Cardiac septum (tissue), 1 donor: ENCODE measurements at regions not wholly inside any gene's neighbourhood (a gene's known extent, or its start where the extent isn't known, plus 50 kb on each side); places are given as distances from the start of the nearest gene placed in this dataset.

Source experiments
- DNase-seq: peaks from one replicate; pipeline ENCODE4 v3.0.0-alpha.2; 2020; ENCODE audit warnings: low spot score
- intact Hi-C: fragments of 100-400 bp; cut with DNase I; formaldehyde crosslinking; loops from one replicate; pipeline ENCODE4 v1.14.0; 2022
- donor health status: DM: no; HTN: no; CAD: no.

DNA sequence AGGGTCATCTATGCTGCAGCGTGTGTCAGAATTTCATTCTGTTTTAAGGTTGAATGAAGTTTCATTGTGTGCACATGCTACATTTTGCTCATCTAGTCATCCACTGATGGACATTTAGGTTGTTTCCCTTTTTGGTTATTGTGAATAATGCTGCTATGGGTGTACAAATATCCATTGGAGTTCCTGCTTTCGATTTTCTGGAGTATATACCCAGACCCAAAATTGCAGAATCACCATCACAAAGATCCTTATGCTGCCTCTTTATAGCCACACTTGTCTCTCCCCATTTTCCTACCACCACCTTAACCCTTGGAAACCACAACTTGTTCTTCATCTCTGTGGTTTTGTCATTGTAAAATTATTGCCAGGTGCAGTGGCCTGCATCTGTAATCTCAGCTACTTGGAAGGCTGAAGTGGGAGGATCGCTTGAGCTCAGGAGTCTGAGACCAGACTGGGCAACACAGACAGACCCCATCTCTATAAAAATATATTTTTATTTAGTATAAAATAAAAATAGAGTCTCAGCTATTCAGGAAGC, 166.2 kb downstream of the HSD17B3 start:
- intact Hi-C loops, result no loop called here
- DNase-seq, result no peak

DNA sequence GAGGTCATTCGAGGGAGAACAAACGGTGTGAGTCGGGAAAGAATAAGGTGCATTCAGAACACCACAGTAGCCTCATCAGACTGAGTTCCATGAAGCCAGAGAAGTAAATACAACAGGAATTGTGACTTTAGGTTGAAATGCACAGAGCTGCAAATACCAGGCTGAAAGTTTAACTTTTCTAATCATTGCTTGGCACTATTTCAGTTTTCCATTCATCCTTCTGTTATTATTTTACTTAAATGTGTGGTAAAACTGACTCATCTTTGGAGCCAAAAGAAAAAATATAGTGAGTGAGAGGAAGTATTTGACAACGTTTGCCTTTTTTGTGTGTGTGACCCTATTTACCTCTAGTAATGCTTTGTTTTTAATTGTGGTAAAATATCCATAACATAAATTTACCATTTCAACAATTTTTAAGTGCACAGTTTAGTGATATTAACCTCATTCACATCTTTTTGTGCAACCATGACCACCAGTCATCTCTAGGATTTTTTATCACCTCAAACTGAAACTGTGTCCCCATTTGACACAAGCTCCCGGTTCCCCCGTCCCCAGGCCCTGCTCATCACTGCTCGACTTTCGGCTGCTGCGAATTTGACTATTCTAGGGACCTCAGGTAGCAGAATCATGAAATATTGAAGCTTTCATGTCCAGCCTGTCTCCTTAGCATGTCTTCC, 166.8 kb downstream of the HSD17B3 start:
- intact Hi-C loops, result no loop called here
- DNase-seq, result no peak

DNA sequence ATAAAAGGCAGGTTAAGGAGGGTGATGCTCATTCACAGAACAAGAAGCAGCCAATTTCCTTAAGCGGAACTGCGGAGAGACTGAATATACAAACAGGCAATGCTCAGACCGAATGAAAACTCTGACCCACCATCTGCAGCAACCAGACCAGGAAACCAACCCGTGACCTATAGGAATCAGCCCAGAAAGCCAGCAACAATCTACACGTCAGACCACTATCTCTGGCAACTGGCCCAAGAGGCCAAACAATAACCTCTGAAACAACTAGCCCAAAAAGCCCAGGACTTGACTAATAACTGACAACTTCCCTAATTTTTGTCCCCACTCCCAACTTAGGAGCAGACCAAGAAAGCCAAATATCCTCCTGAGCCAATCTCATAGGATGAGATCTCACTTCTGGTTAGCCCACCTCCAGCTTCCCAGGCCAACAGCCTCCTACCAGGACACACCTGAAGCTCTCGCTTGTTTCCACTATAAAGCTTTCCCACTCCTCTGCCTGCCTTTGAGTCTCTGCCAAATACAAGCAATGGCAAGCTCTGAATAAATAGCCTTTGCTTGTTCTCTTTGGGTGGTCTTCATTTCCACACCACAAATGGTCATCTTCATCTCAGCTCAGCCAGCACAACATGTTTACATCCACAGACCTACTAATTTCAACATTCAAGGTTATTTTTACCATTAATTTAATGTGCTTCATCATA, 168.5 kb downstream of the HSD17B3 start:
- intact Hi-C loops, result no loop called here
- no peak for DNase-seq

DNA sequence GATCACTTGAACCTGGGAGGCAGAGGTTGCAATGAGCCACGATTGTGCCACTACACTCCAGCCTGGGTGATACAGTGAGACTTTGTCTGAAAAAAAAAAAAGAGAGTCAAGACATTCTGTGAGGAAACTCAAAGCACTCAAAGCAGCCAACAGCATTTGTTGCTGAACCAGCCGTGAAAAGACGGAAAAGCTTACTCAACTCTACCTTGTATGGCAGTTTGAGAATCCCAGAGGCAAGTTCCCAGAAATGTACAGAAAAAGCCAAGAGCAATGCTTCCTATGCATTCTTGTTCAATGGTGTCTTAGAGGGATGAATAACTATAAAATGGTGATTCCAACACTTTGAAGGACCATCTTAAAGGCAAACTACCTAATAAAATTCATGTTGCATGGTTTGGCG, 170.2 kb downstream of the HSD17B3 start:
- intact Hi-C loops, result no loop called here
- no peak for DNase-seq

DNA sequence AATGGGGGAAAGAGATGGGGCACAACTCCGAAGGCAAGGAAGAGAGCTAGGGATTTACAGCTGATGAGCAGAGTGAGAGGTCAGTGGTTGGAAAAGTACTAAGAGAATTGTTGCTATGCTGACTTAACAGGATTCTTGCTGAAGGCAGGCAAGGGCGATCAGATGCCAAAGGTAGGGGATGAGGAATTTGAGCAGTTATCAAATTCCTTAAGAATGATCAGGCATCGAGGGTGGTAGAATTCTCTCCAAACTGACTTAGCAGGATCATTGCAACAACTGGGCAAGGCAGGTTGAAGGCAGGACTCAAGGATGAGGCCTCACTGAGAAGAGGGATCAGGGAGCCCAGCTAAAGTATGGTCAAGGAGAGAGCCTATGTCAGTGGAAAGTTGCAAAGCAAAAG, 171.0 kb downstream of the HSD17B3 start:
- no peak for DNase-seq
- intact Hi-C loops, result no loop called here

DNA sequence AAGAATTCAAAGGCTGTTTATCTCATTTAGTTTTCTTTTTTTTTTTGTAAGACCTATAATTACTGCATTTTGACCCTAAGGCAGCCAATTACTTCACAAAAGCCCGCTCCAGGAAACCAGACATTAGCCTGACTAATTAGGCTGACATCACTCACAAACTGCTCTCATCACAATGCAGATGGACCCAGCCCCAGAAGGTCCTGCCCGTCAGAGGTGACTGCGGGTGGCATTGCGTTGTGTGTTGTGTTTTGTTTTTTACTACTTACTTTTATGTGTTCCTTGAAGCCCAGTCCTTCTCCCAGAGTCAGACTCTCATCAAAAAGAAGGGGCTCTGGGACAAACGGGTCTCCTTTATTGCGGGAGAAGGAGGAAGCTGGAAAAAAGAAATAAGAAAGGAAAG, 172.2 kb downstream of the HSD17B3 start:
- intact Hi-C loops, result no loop called here
- no peak for DNase-seq

DNA sequence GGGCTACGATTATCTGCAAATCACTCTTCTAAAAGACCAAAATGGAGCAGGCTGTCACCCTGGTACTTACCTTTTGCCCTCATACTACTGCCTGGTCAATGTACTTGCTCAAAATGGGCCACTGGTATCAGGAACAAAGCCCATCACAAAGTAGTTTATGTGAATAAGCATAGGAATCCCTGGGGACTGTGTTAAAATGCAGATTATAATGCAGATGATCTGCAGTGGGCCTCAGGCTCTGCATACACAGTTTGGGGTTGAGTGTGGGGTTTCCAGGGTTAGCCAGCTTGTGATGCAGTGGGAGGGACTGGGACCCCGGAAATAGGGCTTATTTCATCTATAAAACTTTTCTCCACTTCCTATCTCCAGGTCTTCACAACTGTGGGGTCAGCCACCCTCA, 173.1 kb downstream of the HSD17B3 start:
- DNase-seq, result no peak
- intact Hi-C loops, result no loop called here

DNA sequence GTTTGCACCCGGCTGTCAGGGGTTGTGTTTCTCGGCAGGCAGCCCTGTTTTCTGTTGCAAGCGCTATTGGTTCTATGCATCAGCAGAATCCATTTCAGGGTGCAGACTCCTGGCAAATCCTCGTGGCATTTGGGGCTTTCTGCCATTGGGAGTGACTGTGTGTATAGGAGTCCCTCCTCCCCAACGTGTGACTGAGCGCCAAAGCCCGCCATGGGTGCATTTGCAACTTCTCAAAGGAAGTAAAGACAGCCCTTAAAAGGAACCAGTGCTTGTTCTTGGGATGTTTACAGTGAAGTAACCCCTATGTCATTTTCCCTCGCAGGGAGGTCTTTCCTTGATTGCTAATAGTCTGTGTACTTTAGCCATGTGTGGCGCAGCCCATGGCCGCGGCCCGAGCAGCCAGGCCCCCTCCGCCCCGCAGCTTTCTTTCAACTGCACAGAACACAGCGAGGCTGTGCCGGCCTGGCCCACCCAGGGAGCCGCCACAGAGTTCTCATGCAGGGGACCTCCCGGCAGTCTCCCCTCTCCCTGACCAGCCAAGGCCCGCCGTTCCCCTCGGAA, 175.6 kb downstream of the HSD17B3 start:
- intact Hi-C loops, result no loop called here
- DNase-seq, result no peak

DNA sequence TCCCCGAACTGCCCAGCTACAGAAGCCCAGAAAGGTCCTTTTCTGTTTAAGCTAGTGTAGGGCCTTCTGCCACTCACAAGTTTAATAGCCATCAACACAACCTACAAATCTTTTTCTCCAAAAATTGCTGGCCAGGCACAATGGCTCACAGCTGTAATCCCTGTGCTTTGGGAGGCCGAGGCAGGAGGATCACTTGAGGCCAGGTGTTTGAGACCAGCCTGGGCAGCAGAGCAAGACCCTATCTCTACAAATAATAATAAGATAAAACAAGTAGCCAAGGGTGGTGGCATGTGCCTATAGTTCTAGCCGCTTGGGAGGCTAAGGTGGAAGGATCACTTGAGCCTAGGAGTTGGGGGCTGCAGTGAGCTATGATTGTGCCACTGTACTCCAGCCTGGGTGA, 176.4 kb downstream of the HSD17B3 start:
- intact Hi-C loops, result no loop called here
- no peak for DNase-seq

DNA sequence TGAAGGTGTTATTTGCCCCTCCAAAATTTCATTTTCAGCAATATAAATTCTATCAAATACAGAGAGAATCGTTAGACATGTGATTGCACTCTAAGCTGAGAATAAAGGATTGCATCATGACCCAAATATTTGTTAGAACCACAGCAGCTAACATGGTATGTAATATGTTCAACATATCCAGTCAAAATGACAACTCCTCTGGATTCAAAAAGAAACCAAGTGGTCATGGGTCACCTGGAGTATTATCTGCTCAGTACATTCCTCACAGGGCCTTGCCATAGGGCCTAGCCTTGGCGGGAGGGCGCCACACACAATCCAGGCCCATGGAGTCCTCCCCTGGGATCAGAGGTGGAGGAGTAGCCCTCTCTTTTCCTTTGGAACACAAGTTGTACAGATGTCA, 179.2 kb downstream of the HSD17B3 start:
- no peak for DNase-seq
- intact Hi-C loops, result no loop called here

DNA sequence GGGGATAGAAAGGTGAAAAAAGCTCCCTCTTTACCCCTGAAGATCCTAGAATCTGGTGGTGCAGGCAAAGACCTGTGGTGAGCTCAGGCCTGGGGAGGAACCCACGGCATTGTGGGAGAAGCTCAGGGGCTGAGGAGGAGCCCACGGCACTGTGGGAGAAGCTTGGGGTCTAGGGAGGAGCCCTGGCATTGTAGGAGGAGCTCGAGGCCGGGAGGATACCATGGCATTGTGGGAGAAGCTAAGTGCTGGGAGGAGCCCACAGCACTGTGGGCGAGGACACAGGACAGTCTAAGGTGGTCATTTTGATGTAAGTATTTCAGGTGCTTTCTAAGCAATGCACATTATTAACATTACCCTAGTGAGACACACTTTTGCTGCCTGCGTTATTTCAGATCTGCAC, 179.7 kb downstream of the HSD17B3 start:
- intact Hi-C loops, result no loop called here
- DNase-seq, result no peak

DNA sequence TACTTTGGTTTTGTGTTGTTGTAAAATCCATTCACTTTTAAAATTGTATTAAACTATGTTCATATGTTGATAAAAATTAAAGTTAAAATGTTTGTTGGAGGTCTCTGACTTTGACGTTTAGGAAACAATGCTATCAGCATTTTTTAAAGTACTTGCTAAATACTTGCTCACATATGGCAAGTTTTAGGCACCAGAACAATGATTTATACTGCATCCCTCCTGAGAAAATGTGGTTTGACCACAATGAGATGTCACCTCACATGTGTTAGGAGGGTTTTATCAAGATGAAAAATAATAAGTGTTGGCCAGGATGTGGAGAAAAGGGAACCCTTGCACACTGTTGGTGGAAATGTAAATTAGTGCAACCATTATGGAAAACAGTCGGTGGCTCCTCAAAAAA, 180.8 kb downstream of the HSD17B3 start:
- DNase-seq, result no peak
- intact Hi-C loops, result no loop called here

DNA sequence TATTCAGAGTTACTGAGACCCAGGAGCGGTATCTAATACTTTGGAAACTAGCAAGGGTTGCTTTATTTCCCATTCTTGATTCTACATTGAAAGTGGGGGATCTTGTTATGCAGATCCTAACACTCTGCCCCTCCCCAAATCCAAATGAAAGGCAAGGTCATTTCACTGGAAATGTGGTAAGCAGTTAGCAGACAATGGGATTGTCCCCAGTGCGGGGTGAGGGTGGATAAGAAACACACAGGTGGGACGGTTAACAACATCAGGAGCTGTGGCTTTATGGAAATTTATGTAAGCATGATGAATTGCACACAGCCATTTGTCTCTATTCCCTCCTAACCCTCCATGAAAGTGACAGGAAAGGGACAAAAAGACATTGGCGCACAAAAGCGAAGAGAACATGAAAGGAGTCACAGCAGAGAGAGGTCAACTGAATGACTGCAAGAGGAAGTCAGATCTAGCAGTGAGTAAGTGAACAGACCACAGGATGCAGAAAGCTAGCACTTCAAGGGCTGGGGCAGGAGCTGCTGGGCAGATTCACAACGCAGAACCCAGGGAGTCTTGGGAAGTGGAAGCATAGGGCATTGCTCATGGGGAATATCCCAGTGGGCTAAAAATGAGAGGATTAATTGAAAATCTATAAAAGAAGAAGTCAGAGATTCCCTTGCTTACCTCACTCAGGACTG, 184.4 kb downstream of the HSD17B3 start:
- DNase-seq, result no peak
- intact Hi-C loops, result no loop called here

DNA sequence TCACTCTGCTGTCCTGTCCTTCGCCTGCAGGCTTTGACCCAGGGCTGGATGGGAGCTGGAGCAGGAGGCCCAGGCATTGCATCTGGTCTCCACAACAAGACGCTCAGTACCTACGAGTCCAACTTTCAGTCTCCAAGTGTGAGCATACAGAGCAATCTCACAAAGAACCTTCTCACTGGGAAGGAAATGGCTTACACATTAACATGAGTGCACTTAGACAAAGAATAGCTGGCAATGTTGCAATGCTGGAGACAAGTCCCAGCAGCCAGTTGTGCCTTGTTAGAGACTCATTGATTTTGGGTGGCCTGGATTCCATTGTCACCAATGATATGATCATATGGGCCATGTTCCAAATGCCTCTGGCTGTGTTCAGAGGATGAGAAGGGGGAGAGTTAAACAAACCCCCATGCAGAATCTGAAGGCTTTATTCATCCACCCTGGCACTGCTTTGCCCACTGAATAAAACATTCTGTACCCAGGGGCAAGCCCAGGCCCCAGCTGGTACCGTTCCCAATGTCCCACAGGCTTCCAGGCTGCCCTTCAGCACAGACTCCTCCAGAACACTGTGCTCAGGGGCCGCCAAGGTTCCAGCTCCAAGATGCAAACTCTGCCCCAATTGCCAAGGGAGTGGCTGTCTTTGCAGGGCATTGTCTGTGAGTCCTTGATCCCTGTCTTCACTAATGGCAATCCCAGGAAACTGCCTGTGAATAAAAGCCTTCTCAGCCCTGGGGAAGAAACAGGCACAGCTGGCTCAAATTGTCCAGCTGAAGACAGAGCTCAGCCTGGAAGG, 185.5 kb downstream of the HSD17B3 start:
- intact Hi-C loops, result no loop called here
- DNase-seq, result no peak

DNA sequence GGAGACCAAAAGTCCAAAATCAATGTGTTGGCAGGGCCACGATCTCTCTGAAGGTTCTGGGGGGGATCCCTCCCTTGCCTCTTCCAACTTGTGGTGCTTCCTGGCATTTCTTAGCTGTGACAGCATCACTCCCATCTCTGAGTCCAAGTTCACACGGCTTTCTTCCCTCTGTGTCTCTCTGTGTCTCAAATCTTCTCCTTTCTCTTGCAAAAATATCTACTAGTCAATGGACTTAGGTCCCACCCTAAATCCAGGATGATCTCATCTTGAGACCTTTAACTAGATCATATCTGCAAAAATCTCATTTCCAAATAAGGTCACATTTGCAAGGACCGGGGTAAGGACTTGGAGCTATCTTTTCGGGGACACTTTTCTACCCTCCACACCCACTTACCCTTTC, 186.1 kb downstream of the HSD17B3 start:
- intact Hi-C loops, result no loop called here
- no peak for DNase-seq

DNA sequence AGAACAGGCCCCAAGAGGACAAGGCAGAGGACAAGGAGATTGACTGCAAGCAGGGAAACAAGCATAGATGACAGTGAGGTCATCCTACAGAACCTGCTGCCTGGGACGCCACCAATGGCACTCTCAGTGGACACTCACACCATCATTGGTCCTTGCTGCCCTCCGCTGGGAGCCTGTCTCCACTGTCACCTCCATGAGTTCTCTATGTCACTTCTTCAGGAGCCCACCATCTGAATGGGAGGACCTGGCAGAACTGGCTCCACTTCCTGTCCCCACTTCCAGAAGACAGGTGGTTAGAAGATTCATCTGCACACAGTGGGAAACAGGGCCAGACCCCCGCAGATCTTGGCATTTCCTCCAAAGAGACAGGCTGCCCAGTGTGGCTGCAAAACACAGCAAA, 188.9 kb downstream of the HSD17B3 start:
- DNase-seq, result no peak
- intact Hi-C loops, result no loop called here

DNA sequence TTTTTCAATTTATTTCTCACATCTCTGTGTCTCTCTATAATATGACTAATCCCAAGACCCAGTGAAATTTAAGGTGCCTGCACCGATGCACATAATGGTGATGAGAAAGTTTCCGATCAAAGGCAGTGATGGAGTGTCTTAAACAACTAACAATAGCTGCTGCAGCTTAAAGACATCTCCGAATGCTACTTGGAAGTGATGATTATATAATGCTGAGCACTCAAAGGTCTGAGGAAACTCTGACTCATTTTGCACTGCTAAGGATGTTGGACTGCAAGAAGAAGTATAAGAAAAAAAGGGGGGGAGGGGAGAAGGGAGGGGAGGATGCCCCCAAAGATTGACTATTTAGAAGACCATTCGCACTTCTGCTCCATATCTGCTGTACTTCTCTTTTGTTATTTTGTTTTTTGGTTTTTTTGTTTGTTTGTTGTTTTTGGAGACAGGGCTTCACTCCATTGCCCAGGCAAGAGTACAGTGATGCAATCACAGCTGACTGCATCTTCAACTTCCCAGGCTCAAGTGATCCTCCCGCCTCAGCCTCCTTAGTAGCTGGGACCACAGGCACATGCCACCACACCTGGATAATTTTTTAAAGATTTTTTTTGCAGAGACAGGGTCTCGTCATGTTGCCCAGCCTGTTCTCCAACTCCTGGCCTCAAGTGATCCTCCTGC, 192.2 kb downstream of the HSD17B3 start:
- no peak for DNase-seq
- intact Hi-C loops, result no loop called here

DNA sequence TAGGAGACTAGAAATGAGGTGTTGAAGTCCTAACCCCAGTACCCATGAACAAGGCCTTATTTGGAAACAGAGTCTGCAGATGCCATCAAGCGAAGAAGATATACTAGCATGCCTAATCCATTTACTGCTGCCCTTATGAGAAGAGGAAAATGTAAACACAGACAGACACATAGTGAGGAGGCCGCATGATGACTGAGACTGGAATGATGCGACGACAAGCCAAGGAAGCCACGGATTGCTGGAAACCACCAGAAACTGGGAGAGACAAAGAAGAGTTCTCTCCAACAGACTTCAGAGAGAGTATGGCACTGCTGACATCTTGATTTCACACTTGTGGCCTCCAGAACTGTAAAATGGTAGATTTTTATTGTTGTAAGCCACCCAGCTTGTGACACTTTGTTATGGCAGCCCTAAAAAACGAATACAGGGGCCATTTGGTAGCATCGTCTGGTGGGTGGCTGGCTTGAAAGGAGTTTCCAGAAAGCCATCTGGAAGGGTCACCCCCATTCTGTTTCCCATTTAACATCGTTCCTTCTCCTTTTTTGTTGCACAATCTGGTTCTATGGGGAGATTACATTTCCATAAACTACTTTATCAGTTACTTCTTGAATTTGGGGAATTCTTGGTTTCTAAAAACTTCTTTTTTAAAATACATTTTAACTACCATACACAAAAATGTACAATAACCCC, 193.1 kb downstream of the HSD17B3 start:
- intact Hi-C loops, result no loop called here
- no peak for DNase-seq

DNA sequence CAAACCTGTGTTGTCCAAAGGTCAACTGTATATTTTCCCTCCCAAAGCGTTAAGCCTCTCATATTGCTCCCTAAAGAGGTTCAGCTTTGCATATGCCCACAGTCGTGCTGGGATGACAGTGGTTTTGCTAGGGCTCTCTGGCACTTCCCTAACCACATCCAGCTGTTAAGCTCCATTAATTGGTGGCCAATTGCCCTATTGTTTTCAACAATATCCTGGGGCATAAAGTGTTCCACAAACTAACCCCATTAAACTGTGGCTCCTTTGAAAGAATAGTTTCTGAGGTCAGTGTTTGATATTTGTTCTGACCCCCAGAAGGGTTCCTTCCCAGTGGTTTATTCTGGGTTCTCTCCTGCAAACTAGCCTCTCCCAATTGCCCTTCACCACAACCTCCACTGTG, 194.5 kb downstream of the HSD17B3 start:
- no peak for DNase-seq
- intact Hi-C loops, result no loop called here
